Suprapubic skin (tissue), 4 donors: ENCODE measurements at regions not wholly inside any gene's neighbourhood (a gene's known extent, or its start where the extent isn't known, plus 50 kb on each side); places are given as distances from the start of the nearest gene placed in this dataset.
"Not testable (repeated sequence)": the region's sequence is repeated elsewhere in the genome, so short reads cannot be mapped to it uniquely, and the experiment has no call there.

Source experiments
- POLR2A ChIP-seq, 2 donors: fragments of 450-650 bp; IDR thresholded peaks; one replicate each; pipeline ENCODE4 v1.6.1; 2017; ENCODE audit warnings: antibody characterized with exemption in 2 of 2, mild to moderate bottlenecking in 2 of 2, moderate library complexity in 2 of 2
- POLR2AphosphoS5 ChIP-seq, 3 donors: sonication (generic); formaldehyde crosslinking; IDR thresholded peaks; one replicate each; pipeline ENCODE4 v1.6.1; 2017; ENCODE audit warnings: antibody characterized with exemption in 3 of 3
- TF ChIP-seq, protein P1 (sequence below), 2 donors: fragments of 200-600 bp in 1 of 2; fragments of 450-650 bp in 1 of 2; sonication (generic) in 1 of 2; IDR thresholded peaks; one replicate each; pipeline ENCODE4 v1.5.1; 2016 to 2019; ENCODE audit warnings: antibody characterized with exemption in 2 of 2, mild to moderate bottlenecking in 1 of 2, moderate library complexity in 1 of 2

DNA sequence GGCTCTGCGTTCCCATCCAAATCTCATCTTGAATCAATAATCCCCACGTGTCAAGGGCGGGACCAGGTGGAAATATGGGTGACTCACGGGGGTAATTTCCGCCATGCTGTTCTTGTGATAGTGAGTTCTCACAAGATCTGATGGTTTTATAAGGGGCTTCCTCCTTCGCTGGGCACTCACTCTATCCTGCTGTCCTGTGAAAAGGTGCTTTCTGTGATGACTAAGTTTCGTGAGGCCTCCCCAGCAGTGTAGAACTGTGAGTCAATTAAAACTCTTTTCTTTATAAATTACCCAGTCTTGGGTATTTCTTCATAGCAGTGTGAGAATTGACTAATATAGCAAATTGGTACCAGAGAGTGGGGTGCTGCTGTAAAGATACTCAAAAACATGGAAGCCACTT lies 142.4 kb upstream of the TFPI start:
- TF ChIP-seq, protein P1, sequence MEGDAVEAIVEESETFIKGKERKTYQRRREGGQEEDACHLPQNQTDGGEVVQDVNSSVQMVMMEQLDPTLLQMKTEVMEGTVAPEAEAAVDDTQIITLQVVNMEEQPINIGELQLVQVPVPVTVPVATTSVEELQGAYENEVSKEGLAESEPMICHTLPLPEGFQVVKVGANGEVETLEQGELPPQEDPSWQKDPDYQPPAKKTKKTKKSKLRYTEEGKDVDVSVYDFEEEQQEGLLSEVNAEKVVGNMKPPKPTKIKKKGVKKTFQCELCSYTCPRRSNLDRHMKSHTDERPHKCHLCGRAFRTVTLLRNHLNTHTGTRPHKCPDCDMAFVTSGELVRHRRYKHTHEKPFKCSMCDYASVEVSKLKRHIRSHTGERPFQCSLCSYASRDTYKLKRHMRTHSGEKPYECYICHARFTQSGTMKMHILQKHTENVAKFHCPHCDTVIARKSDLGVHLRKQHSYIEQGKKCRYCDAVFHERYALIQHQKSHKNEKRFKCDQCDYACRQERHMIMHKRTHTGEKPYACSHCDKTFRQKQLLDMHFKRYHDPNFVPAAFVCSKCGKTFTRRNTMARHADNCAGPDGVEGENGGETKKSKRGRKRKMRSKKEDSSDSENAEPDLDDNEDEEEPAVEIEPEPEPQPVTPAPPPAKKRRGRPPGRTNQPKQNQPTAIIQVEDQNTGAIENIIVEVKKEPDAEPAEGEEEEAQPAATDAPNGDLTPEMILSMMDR (IDR thresholded peaks at IDR 0.05), result not testable (repeated sequence)
- not testable (repeated sequence) for TF ChIP-seq POLR2A, POLR2AphosphoS5 (IDR thresholded peaks at IDR 0.05)
